Kidney (tissue), 13 donors: ENCODE measurements at regions not wholly inside any gene's neighbourhood (a gene's known extent, or its start where the extent isn't known, plus 50 kb on each side); places are given as distances from the start of the nearest gene placed in this dataset.

ENCODE experiments used
- DNase-seq, 5 donors: peaks; one replicate each; pipeline ENCODE4 v3.0.0-alpha.2; 2013 to 2020
- FAIRE-seq: peaks from 2 replicates; lab custom pipeline; 2012; peaks lifted over from hg19 to GRCh38; lab: Jason Lieb, UNC
- H3K27ac ChIP-seq, 2 donors: one replicate each; pipeline ENCODE4 v1.7.0; 2013; ENCODE audit warnings: low read depth in 2 of 2, low read length in 2 of 2, inconsistent platforms in 1 of 2
- H3K27me3 ChIP-seq: one replicate; pipeline ENCODE4 v1.7.1; 2013; ENCODE audit warnings: low read length, inconsistent platforms; ENCODE audit not compliant: control insufficient read depth, insufficient read depth
- H3K36me3 ChIP-seq, 3 donors: one replicate each; pipeline versions ENCODE4 v1.7.0 to v1.7.1; 2013; ENCODE audit warnings: low read length in 3 of 3, control low read depth in 1 of 3, inconsistent platforms in 1 of 3; ENCODE audit not compliant: insufficient read depth in 3 of 3, control insufficient read depth in 2 of 3
- H3K4me1 ChIP-seq, 3 donors: one replicate each; pipeline versions ENCODE4 v1.7.0 to v1.7.1; 2013; ENCODE audit warnings: low read length in 3 of 3, inconsistent platforms in 1 of 3, low read depth in 1 of 3; ENCODE audit not compliant: control insufficient read depth in 2 of 3, insufficient read depth in 2 of 3
- H3K4me3 ChIP-seq, 3 donors: one replicate each; pipeline versions ENCODE4 v1.7.0 to v1.8.1; 2013; ENCODE audit warnings: low read length in 3 of 3, control low read depth in 1 of 3, inconsistent platforms in 1 of 3
- H3K9ac ChIP-seq, 3 donors: one replicate each; pipeline versions ENCODE4 v1.7.0 to v1.7.1; 2013; ENCODE audit warnings: low read length in 3 of 3, control low read depth in 1 of 3, inconsistent platforms in 1 of 3
- H3K9me3 ChIP-seq, 3 donors: one replicate each; pipeline versions ENCODE4 v1.7.0 to v1.7.1; 2013; ENCODE audit warnings: low read length in 3 of 3, control low read depth in 1 of 3, inconsistent platforms in 1 of 3; ENCODE audit not compliant: control insufficient read depth in 2 of 3, insufficient read depth in 1 of 3
- CTCF ChIP-seq: IDR thresholded peaks from 3 replicates; pipeline ENCODE4 v1.5.1; 2012; ENCODE audit warnings: mild to moderate bottlenecking, moderate library complexity, borderline replicate concordance; ENCODE audit not compliant: insufficient read depth; ENCODE audit errors: extremely low read depth
- intact Hi-C: fragments of 100-400 bp; cut with DNase I; formaldehyde crosslinking; loops from one replicate; pipeline ENCODE4 v1.11.1; 2022
- donor health status: control.
- donor health status: control.
- donor health status: control.
- donor health status: control.
- donor health status: control.
- donor health status: DM: yes; HTN: yes; CAD: no.
- donor health status: Normal renal cell carcinoma (clear cell type).

- Histone ChIP-seq H3K27ac (no peak overlapping the region), H3K4me1 (no peaks in the 10 kb centered on the region), H3K9me3 (no peaks in the 10 kb centered on the region), H3K4me3 (no peak overlapping the region), H3K9ac (no peak overlapping the region), H3K36me3 (peaks cover 0 to 6% (median 4%) of the 10 kb centered on the region in 3 donors), H3K27me3 (no peaks in the 10 kb centered on the region)
- no peak for DNase-seq
- intact Hi-C loops = no loop called here
- no peak for TF ChIP-seq CTCF
- no peak for FAIRE-seq
Observed at GRCh38 chr15:62722237-62722636, 320.3 kb upstream of the TPM1 start.

GRCh38 chr15:62726461-62726860 lies 316.1 kb upstream of the TPM1 start:
- Histone ChIP-seq H3K9ac (no peak overlapping the region), H3K4me1 (no peaks in the 10 kb centered on the region), H3K9me3 (no peaks in the 10 kb centered on the region), H3K27ac (no peak overlapping the region), H3K36me3 (peaks cover 0 to 5% (median 2%) of the 10 kb centered on the region in 3 donors), H3K27me3 (no peaks in the 10 kb centered on the region), H3K4me3 (no peak overlapping the region)
- TF ChIP-seq CTCF = no peak
- intact Hi-C loops = no loop called here
- DNase-seq (no peak), FAIRE-seq (no peak)

- H3K36me3 ChIP-seq = peaks cover 0 to 5% (median 5%) of the 10 kb centered on the region in 3 donors
- H3K4me3 ChIP-seq = no peak overlapping the region
- no peak overlapping the region for H3K27ac ChIP-seq
- no peaks in the 10 kb centered on the region for H3K27me3 ChIP-seq
- no peak overlapping the region for H3K9ac ChIP-seq
- FAIRE-seq (no peak), DNase-seq (no peak)
- intact Hi-C loops = no loop called here
- no peaks in the 10 kb centered on the region for H3K4me1 ChIP-seq
- no peaks in the 10 kb centered on the region for H3K9me3 ChIP-seq
- no peak for TF ChIP-seq CTCF
Observed at GRCh38 chr15:62727501-62727900, 315.0 kb upstream of the TPM1 start.

GRCh38 chr15:62730825-62731224 lies 311.7 kb upstream of the TPM1 start:
- H3K9me3 ChIP-seq = no peaks in the 10 kb centered on the region
- no peak overlapping the region for H3K4me3 ChIP-seq
- FAIRE-seq (no peak), DNase-seq (no peak)
- TF ChIP-seq CTCF = no peak
- peaks cover 0 to 4% (median 0%) of the 10 kb centered on the region in 3 donors for H3K36me3 ChIP-seq
- H3K4me1 ChIP-seq = no peaks in the 10 kb centered on the region
- no peak overlapping the region for H3K9ac ChIP-seq
- H3K27me3 ChIP-seq = no peaks in the 10 kb centered on the region
- no peak overlapping the region for H3K27ac ChIP-seq
- intact Hi-C loops = no loop called here
